GM12878 (cell line): ENCODE measurements at regions not wholly inside any gene's neighbourhood (a gene's known extent, or its start where the extent isn't known, plus 50 kb on each side); places are given as distances from the start of the nearest gene placed in this dataset.

Experiments used
- BACH1 ChIP-seq: fragments of 450-650 bp; IDR thresholded peaks from 2 replicates; pipeline ENCODE4 v1.6.1; 2017; ENCODE audit warnings: mild to moderate bottlenecking, borderline replicate concordance
- CTCF ChIP-seq, 3 experiments: IDR thresholded peaks in 2 of 3; conservative IDR thresholded peaks in 1 of 3; 2 replicates each; pipeline ENCODE4 v1.5.1; 2011; ENCODE audit warnings: low read depth in 3 of 3, low read length in 3 of 3, mild to moderate bottlenecking in 3 of 3, control low read depth in 2 of 3, moderate library complexity in 2 of 3, inconsistent platforms in 1 of 3, mixed read lengths in 1 of 3; ENCODE audit not compliant: control insufficient read depth in 2 of 3, insufficient read depth in 1 of 3; ENCODE audit errors: extremely low read depth in 1 of 3
- EED ChIP-seq: sonication (generic); IDR thresholded peaks from 2 replicates; pipeline ENCODE4 v1.6.1; 2016; ENCODE audit warnings: antibody characterized with exemption, low read depth
- EZH2 ChIP-seq: IDR thresholded peaks from 2 replicates; pipeline ENCODE4 v1.6.1; 2012; ENCODE audit warnings: low read depth, mild to moderate bottlenecking, control low read depth, inconsistent platforms, low read length, borderline replicate concordance; ENCODE audit not compliant: control insufficient read depth
- FOS ChIP-seq: IDR thresholded peaks from 3 replicates; pipeline ENCODE4 v1.6.1; 2011; ENCODE audit warnings: borderline replicate concordance; ENCODE audit not compliant: insufficient read length; ENCODE audit errors: extremely low read depth
- GABPA ChIP-seq: IDR thresholded peaks from 2 replicates; pipeline ENCODE4 v1.6.1; 2014; ENCODE audit warnings: antibody characterized with exemption, low read depth, mild to moderate bottlenecking, inconsistent platforms
- POLR2A ChIP-seq: IDR thresholded peaks from 2 replicates; pipeline ENCODE4 v1.6.1; 2011; ENCODE audit warnings: low read depth, mild to moderate bottlenecking, low read length
- POLR2AphosphoS5 ChIP-seq: IDR thresholded peaks from 2 replicates; pipeline ENCODE4 v1.6.1; 2011; ENCODE audit warnings: mild to moderate bottlenecking, low read length, inconsistent platforms
- RAD51 ChIP-seq: fragments of 450-650 bp; IDR thresholded peaks from 2 replicates; pipeline ENCODE4 v1.6.1; 2016; ENCODE audit warnings: moderate library complexity, mild to moderate bottlenecking, inconsistent platforms
- SPI1 ChIP-seq: IDR thresholded peaks from 2 replicates; pipeline ENCODE4 v1.6.1; 2011; ENCODE audit warnings: low read depth, mild to moderate bottlenecking, low read length, moderate library complexity, borderline replicate concordance; ENCODE audit not compliant: insufficient read depth
- TAF1 ChIP-seq: IDR thresholded peaks from 2 replicates; pipeline ENCODE4 v1.6.1; 2011; ENCODE audit warnings: mild to moderate bottlenecking, low read depth, low read length, borderline replicate concordance
- TF ChIP-seq, protein P1 (sequence below): IDR thresholded peaks from 2 replicates; pipeline ENCODE4 v1.6.1; 2012; ENCODE audit warnings: low read length, inconsistent platforms

DNA sequence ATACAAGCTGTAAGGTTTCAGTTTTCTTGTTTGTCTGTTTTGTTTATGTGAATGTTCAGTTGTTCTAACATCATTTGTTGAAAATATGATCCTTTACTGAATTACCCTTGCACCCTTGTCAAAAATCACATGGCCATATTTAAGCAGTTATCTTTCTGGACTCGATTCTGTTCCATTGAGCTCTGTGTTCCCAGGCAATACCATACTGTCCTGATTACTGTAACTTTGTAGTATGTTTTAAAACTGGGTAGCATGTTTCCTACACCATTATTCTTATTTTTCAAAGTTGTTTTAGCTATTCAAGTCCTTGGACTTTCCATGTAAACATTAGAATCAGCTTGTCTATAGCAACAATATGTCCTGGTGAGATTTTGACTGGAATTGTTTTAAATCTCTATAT is 66.7 kb upstream of the PRSS3 start:
- no peak for TF ChIP-seq POLR2AphosphoS5
- no peak for TF ChIP-seq EED
- TF ChIP-seq GABPA, result no peak
- no peak for TF ChIP-seq RAD51
- no peak for TF ChIP-seq TAF1
- TF ChIP-seq POLR2A, result no peak
- no peak for TF ChIP-seq BACH1
- TF ChIP-seq, protein P1, sequence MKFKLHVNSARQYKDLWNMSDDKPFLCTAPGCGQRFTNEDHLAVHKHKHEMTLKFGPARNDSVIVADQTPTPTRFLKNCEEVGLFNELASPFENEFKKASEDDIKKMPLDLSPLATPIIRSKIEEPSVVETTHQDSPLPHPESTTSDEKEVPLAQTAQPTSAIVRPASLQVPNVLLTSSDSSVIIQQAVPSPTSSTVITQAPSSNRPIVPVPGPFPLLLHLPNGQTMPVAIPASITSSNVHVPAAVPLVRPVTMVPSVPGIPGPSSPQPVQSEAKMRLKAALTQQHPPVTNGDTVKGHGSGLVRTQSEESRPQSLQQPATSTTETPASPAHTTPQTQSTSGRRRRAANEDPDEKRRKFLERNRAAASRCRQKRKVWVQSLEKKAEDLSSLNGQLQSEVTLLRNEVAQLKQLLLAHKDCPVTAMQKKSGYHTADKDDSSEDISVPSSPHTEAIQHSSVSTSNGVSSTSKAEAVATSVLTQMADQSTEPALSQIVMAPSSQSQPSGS, result no peak
- no peak for TF ChIP-seq EZH2
- no peak for TF ChIP-seq FOS
- no peak for TF ChIP-seq CTCF (IDR thresholded peaks at IDR 0.05 in 2 of 3, conservative IDR thresholded peaks at IDR 0.05 in 1 of 3; ENCODE audit: control insufficient read depth in 2 of 3, extremely low read depth in 1 of 3, insufficient read depth in 1 of 3, low read depth in 3 of 3, low read length in 3 of 3)
- TF ChIP-seq SPI1, result no peak
